ENCODE measurements at regions not wholly inside any gene's neighbourhood (a gene's known extent, or its start where the extent isn't known, plus 50 kb on each side); places are given as distances from the start of the nearest gene placed in this dataset.
A peak's percentile ranks its signal among the peaks of the same experiment; 100 is the strongest.

- no peak for DNase-seq
- Mint-ChIP-seq H3K27me3 (no peaks in the 10 kb centered on the region), H3K36me3 (ENCODE audit: low read depth) (peaks cover 2% of the 10 kb centered on the region), H3K4me1 (peaks cover 18% of the 10 kb centered on the region), H3K9me3 (peaks cover 22% of the 10 kb centered on the region), H3K27ac (peak overlapping the region; percentile 69), H3K4me3 (no peak overlapping the region)
- intact Hi-C loops (cut with micrococcal nuclease): loop anchor here (1.0 to 2.0 kb wide), 4 partner anchors 35 to 257 kb away; no protein-coding TSS in a partner anchor
Observed at GRCh38 chr3:189529468-189529867, 101.7 kb upstream of the TP63 start.

GRCh38 chr3:189529889-189530471, 101.2 kb upstream of the TP63 start:
- Mint-ChIP-seq H3K36me3 (ENCODE audit: low read depth) (peaks cover 2% of the 10 kb centered on the region), H3K9me3 (peaks cover 22% of the 10 kb centered on the region), H3K4me1 (peaks cover 18% of the 10 kb centered on the region), H3K27me3 (peaks cover 2% of the 10 kb centered on the region), H3K27ac (peak overlapping the region; percentile 69), H3K4me3 (no peak overlapping the region)
- intact Hi-C loops (cut with micrococcal nuclease): loop anchor here (1.0 to 2.0 kb wide), 4 partner anchors 34 to 257 kb away; no protein-coding TSS in a partner anchor
- no peak for DNase-seq

- Mint-ChIP-seq H3K27me3 (peaks cover 2% of the 10 kb centered on the region), H3K36me3 (ENCODE audit: low read depth) (peaks cover 2% of the 10 kb centered on the region), H3K4me3 (peak overlapping the region; percentile 48), H3K27ac (peak overlapping the region; percentile 83), H3K4me1 (peaks cover 18% of the 10 kb centered on the region), H3K9me3 (peaks cover 22% of the 10 kb centered on the region)
- DNase-seq: no peak
- intact Hi-C loops (cut with micrococcal nuclease): no loop called here
Observed at GRCh38 chr3:189530822-189531221, 100.4 kb upstream of the TP63 start.

DNA sequence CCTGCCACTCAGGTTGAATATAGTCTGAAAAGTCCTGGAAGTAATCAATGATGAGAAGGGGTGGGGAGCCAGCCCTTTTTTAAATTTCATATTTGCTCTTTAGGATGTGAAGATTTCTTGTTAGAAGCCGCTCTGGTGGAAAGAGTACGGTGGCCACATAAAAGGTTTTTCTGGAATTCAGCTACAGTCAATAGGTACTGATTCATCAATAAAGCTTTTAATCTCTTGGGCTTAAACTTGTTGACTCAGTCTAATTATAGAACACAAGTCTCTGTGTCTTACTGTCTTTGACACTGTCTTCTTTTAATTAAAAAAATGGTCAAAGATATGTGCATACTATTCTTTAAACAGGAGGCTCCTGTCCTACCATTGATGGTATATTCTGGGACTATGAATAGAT, 99.9 kb upstream of the TP63 start:
- H3K4me1 Mint-ChIP-seq: peaks cover 18% of the 10 kb centered on the region
- intact Hi-C loops (cut with micrococcal nuclease): no loop called here
- peak overlapping the region; percentile 48 for H3K4me3 Mint-ChIP-seq
- peak overlapping the region; percentile 83 for H3K27ac Mint-ChIP-seq
- peaks cover 2% of the 10 kb centered on the region for H3K27me3 Mint-ChIP-seq
- H3K36me3 Mint-ChIP-seq (ENCODE audit: low read depth): peaks cover 2% of the 10 kb centered on the region
- DNase-seq: no peak
- H3K9me3 Mint-ChIP-seq: peaks cover 21% of the 10 kb centered on the region

- Mint-ChIP-seq H3K4me3 (no peak overlapping the region), H3K27ac (no peak overlapping the region), H3K27me3 (peaks cover 2% of the 10 kb centered on the region), H3K36me3 (ENCODE audit: low read depth) (peaks cover 2% of the 10 kb centered on the region), H3K9me3 (peaks cover 21% of the 10 kb centered on the region), H3K4me1 (peaks cover 23% of the 10 kb centered on the region)
- no peak for DNase-seq
- intact Hi-C loops (cut with micrococcal nuclease): no loop called here
Observed at GRCh38 chr3:189534531-189534930, 96.7 kb upstream of the TP63 start.

GRCh38 chr3:189537135-189537534, 94.1 kb upstream of the TP63 start:
- Mint-ChIP-seq H3K9me3 (peaks cover 17% of the 10 kb centered on the region), H3K36me3 (ENCODE audit: low read depth) (no peaks in the 10 kb centered on the region), H3K27ac (peak overlapping the region; percentile 65), H3K4me3 (no peak overlapping the region), H3K4me1 (peaks cover 8% of the 10 kb centered on the region), H3K27me3 (peaks cover 2% of the 10 kb centered on the region)
- no peak for DNase-seq
- intact Hi-C loops (cut with micrococcal nuclease): loop anchor here (1.0 kb wide), 1 partner anchor 27 kb away; no protein-coding TSS in a partner anchor

DNA sequence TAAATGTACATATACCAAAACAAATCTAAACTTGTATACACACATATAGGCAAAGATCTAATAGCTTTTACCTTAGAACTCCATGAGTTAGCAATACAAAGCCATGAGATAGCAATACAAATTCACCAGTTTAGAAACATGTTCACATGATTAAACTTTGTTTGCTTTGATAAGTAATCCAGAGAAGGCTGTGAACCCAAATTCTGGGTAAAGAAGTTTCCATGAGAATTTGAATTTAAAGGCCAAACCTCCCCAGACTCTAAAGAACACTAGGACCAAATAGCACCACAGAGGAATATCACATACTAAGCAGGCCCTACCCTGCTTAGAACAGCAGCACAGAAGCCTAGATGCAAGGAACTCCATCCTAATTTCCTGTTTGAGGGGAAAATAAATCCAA, 83.7 kb upstream of the TP63 start:
- Mint-ChIP-seq H3K36me3 (ENCODE audit: low read depth) (peaks cover 6% of the 10 kb centered on the region), H3K27ac (no peak overlapping the region), H3K4me3 (no peak overlapping the region), H3K9me3 (peaks cover 33% of the 10 kb centered on the region), H3K27me3 (no peaks in the 10 kb centered on the region), H3K4me1 (no peaks in the 10 kb centered on the region)
- intact Hi-C loops (cut with micrococcal nuclease): no loop called here
- DNase-seq: no peak

GRCh38 chr3:189548053-189548452, 83.1 kb upstream of the TP63 start:
- H3K4me3 Mint-ChIP-seq: no peak overlapping the region
- DNase-seq: no peak
- intact Hi-C loops (cut with micrococcal nuclease): no loop called here

GRCh38 chr3:189551007-189551406, 80.2 kb upstream of the TP63 start:
- Mint-ChIP-seq H3K4me1 (no peaks in the 10 kb centered on the region), H3K27me3 (no peaks in the 10 kb centered on the region), H3K27ac (no peak overlapping the region), H3K4me3 (no peak overlapping the region), H3K36me3 (ENCODE audit: low read depth) (peaks cover 6% of the 10 kb centered on the region), H3K9me3 (peaks cover 32% of the 10 kb centered on the region)
- no peak for DNase-seq
- intact Hi-C loops (cut with micrococcal nuclease): no loop called here

More at GRCh38 chr3:189548053-189548452, 83.1 kb upstream of the TP63 start:
- Mint-ChIP-seq H3K36me3 (ENCODE audit: low read depth) (peaks cover 6% of the 10 kb centered on the region), H3K4me1 (no peaks in the 10 kb centered on the region), H3K9me3 (peaks cover 35% of the 10 kb centered on the region), H3K27ac (no peak overlapping the region), H3K27me3 (no peaks in the 10 kb centered on the region)

- DNase-seq: no peak
- intact Hi-C loops (cut with micrococcal nuclease): no loop called here
- Mint-ChIP-seq H3K4me3 (no peak overlapping the region), H3K27ac (no peak overlapping the region), H3K9me3 (peaks cover 31% of the 10 kb centered on the region), H3K4me1 (no peaks in the 10 kb centered on the region), H3K27me3 (no peaks in the 10 kb centered on the region), H3K36me3 (ENCODE audit: low read depth) (peaks cover 3% of the 10 kb centered on the region)
Observed at GRCh38 chr3:189554868-189555557, 76.2 kb upstream of the TP63 start.

- H3K27ac Mint-ChIP-seq: no peak overlapping the region
- H3K9me3 Mint-ChIP-seq: peaks cover 30% of the 10 kb centered on the region
- no peaks in the 10 kb centered on the region for H3K27me3 Mint-ChIP-seq
- DNase-seq: no peak
- peaks cover under 1% of the 10 kb centered on the region for H3K36me3 Mint-ChIP-seq (ENCODE audit: low read depth)
- intact Hi-C loops (cut with micrococcal nuclease): no loop called here
- no peak overlapping the region for H3K4me3 Mint-ChIP-seq
- no peaks in the 10 kb centered on the region for H3K4me1 Mint-ChIP-seq
Observed at GRCh38 chr3:189555558-189555881, 75.7 kb upstream of the TP63 start.

GRCh38 chr3:189557824-189558223, 73.4 kb upstream of the TP63 start:
- Mint-ChIP-seq H3K9me3 (peaks cover 22% of the 10 kb centered on the region), H3K27ac (no peak overlapping the region), H3K27me3 (no peaks in the 10 kb centered on the region), H3K4me3 (no peak overlapping the region), H3K36me3 (ENCODE audit: low read depth) (no peaks in the 10 kb centered on the region), H3K4me1 (peaks cover 2% of the 10 kb centered on the region)
- intact Hi-C loops (cut with micrococcal nuclease): no loop called here
- no peak for DNase-seq

GRCh38 chr3:189561256-189561655, 69.9 kb upstream of the TP63 start:
- Mint-ChIP-seq H3K9me3 (peaks cover 21% of the 10 kb centered on the region), H3K27ac (no peak overlapping the region), H3K4me1 (peaks cover 19% of the 10 kb centered on the region), H3K4me3 (no peak overlapping the region), H3K27me3 (no peaks in the 10 kb centered on the region), H3K36me3 (ENCODE audit: low read depth) (no peaks in the 10 kb centered on the region)
- DNase-seq: no peak
- intact Hi-C loops (cut with micrococcal nuclease): loop anchor here (10.0 kb wide), 1 partner anchor 286 kb away; no protein-coding TSS in a partner anchor

GRCh38 chr3:189563853-189564563, 67.2 kb upstream of the TP63 start:
- DNase-seq: peak; percentile 84
- peak overlapping the region; percentile 31 for H3K27ac Mint-ChIP-seq
- intact Hi-C loops (cut with micrococcal nuclease): loop anchor here (1.0 to 10.0 kb wide), 5 partner anchors 23 to 289 kb away; no protein-coding TSS in a partner anchor
- H3K36me3 Mint-ChIP-seq (ENCODE audit: low read depth): no peaks in the 10 kb centered on the region
- no peaks in the 10 kb centered on the region for H3K27me3 Mint-ChIP-seq
- peaks cover 30% of the 10 kb centered on the region for H3K4me1 Mint-ChIP-seq
- peaks cover 20% of the 10 kb centered on the region for H3K9me3 Mint-ChIP-seq
- peak overlapping the region; percentile 3 for H3K4me3 Mint-ChIP-seq
